ENCODE measurements at regions not wholly inside any gene's neighbourhood (a gene's known extent, or its start where the extent isn't known, plus 50 kb on each side); places are given as distances from the start of the nearest gene placed in this dataset.

- TF ChIP-seq, protein P1, sequence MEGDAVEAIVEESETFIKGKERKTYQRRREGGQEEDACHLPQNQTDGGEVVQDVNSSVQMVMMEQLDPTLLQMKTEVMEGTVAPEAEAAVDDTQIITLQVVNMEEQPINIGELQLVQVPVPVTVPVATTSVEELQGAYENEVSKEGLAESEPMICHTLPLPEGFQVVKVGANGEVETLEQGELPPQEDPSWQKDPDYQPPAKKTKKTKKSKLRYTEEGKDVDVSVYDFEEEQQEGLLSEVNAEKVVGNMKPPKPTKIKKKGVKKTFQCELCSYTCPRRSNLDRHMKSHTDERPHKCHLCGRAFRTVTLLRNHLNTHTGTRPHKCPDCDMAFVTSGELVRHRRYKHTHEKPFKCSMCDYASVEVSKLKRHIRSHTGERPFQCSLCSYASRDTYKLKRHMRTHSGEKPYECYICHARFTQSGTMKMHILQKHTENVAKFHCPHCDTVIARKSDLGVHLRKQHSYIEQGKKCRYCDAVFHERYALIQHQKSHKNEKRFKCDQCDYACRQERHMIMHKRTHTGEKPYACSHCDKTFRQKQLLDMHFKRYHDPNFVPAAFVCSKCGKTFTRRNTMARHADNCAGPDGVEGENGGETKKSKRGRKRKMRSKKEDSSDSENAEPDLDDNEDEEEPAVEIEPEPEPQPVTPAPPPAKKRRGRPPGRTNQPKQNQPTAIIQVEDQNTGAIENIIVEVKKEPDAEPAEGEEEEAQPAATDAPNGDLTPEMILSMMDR (IDR thresholded peaks at IDR 0.05; ENCODE audit: low read depth, low read length) = no peak
- TF ChIP-seq POLR2A (IDR thresholded peaks at IDR 0.05; ENCODE audit: extremely low read depth, insufficient read length) = no peak
- TF ChIP-seq MYC (IDR thresholded peaks at IDR 0.05; ENCODE audit: low read depth, low read length) = no peak
- TF ChIP-seq, protein P2, sequence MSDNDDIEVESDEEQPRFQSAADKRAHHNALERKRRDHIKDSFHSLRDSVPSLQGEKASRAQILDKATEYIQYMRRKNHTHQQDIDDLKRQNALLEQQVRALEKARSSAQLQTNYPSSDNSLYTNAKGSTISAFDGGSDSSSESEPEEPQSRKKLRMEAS (IDR thresholded peaks at IDR 0.05; ENCODE audit: low read depth, low read length) = no peak
Observed at GRCh38 chr13:102974317-102975087, 91.7 kb downstream of the SLC10A2 start.

Data from NB4 (cell line).